Mesenchymal stem cell (in vitro differentiated cells and primary cell): ENCODE measurements at regions not wholly inside any gene's neighbourhood (a gene's known extent, or its start where the extent isn't known, plus 50 kb on each side); places are given as distances from the start of the nearest gene placed in this dataset.

Source experiments
- DNase-seq: peaks from one replicate; pipeline ENCODE4 v3.0.0-alpha.2; 2013
- H2AFZ ChIP-seq: one replicate; pipeline ENCODE4 v1.6.1; 2013; ENCODE audit warnings: low read depth, mild to moderate bottlenecking, control low read depth, inconsistent platforms, low read length, moderate library complexity
- H2AK5ac ChIP-seq: 2 replicates; pipeline ENCODE4 v1.6.1; 2013; ENCODE audit warnings: low read length, moderate library complexity, mild to moderate bottlenecking, inconsistent platforms; ENCODE audit not compliant: severe bottlenecking
- H2BK120ac ChIP-seq: one replicate; pipeline ENCODE4 v1.6.1; 2013; ENCODE audit warnings: low read depth, mild to moderate bottlenecking, inconsistent platforms, low read length, moderate library complexity
- H2BK12ac ChIP-seq, 2 experiments: one replicate each; pipeline ENCODE4 v1.6.1; 2013; ENCODE audit warnings: inconsistent platforms in 2 of 2, low read length in 2 of 2, mild to moderate bottlenecking in 2 of 2, moderate library complexity in 2 of 2, control low read depth in 1 of 2
- H2BK15ac ChIP-seq: one replicate; pipeline ENCODE4 v1.6.1; 2013; ENCODE audit warnings: mild to moderate bottlenecking, low read depth, inconsistent platforms; ENCODE audit not compliant: poor library complexity, severe bottlenecking
- H2BK5ac ChIP-seq: 2 replicates; pipeline ENCODE4 v1.6.1; 2013; ENCODE audit warnings: low read depth, mild to moderate bottlenecking, low read length, control low read depth, inconsistent platforms; ENCODE audit not compliant: poor library complexity, severe bottlenecking
- H3K14ac ChIP-seq, 2 experiments: one replicate each; pipeline ENCODE4 v1.6.1; 2013; ENCODE audit warnings: inconsistent platforms in 2 of 2, low read length in 2 of 2, control low read depth in 1 of 2, mild to moderate bottlenecking in 1 of 2, moderate library complexity in 1 of 2
- H3K18ac ChIP-seq, 2 experiments: one replicate each; pipeline ENCODE4 v1.6.1; 2013; ENCODE audit warnings: inconsistent platforms in 2 of 2, low read length in 2 of 2, control low read depth in 1 of 2, low read depth in 1 of 2, mild to moderate bottlenecking in 1 of 2
- H3K23ac ChIP-seq, 2 experiments: one replicate each; pipeline ENCODE4 v1.6.1; 2013; ENCODE audit warnings: inconsistent platforms in 2 of 2, low read length in 2 of 2, mild to moderate bottlenecking in 2 of 2, moderate library complexity in 2 of 2, control low read depth in 1 of 2
- H3K27ac ChIP-seq: 2 replicates; pipeline ENCODE4 v1.5.1; 2013; ENCODE audit warnings: mild to moderate bottlenecking, moderate library complexity, low read length, control low read depth, inconsistent platforms; ENCODE audit not compliant: poor library complexity, severe bottlenecking
- H3K27me3 ChIP-seq, 2 experiments: 2 replicates each; pipeline versions ENCODE4 v1.6.1 to v1.7.0; 2013; ENCODE audit warnings: low read length in 2 of 2, mild to moderate bottlenecking in 2 of 2, moderate library complexity in 2 of 2, control low read depth in 1 of 2, inconsistent platforms in 1 of 2; ENCODE audit not compliant: control insufficient read depth in 1 of 2, insufficient read depth in 1 of 2
- H3K36me3 ChIP-seq, 2 experiments: 2 replicates each; pipeline versions ENCODE4 v1.6.1 to v1.7.0; 2013; ENCODE audit warnings: low read length in 2 of 2, control low read depth in 1 of 2, inconsistent platforms in 1 of 2, low read depth in 1 of 2, mild to moderate bottlenecking in 1 of 2; ENCODE audit not compliant: insufficient read depth in 2 of 2, control insufficient read depth in 1 of 2
- H3K4ac ChIP-seq, 2 experiments: one replicate each; pipeline ENCODE4 v1.6.1; 2013; ENCODE audit warnings: inconsistent platforms in 2 of 2, low read length in 2 of 2, mild to moderate bottlenecking in 2 of 2, moderate library complexity in 2 of 2, control low read depth in 1 of 2, low read depth in 1 of 2
- H3K4me1 ChIP-seq: 2 replicates; pipeline ENCODE4 v1.6.1; 2013; ENCODE audit warnings: low read depth, low read length, control low read depth; ENCODE audit not compliant: control insufficient read depth, insufficient read depth
- H3K4me2 ChIP-seq: 2 replicates; pipeline ENCODE4 v1.6.1; 2013; ENCODE audit warnings: low read length, mild to moderate bottlenecking, inconsistent platforms; ENCODE audit not compliant: poor library complexity, severe bottlenecking
- H3K4me3 ChIP-seq, 2 experiments: 2 replicates each; pipeline versions ENCODE4 v1.5.1 to v1.7.0; 2013; ENCODE audit warnings: low read length in 2 of 2, mild to moderate bottlenecking in 2 of 2, control low read depth in 1 of 2, low read depth in 1 of 2; ENCODE audit not compliant: insufficient read depth in 1 of 2
- H3K79me1 ChIP-seq: replicated peaks from 2 replicates; pipeline ENCODE4 v1.6.1; 2013; ENCODE audit warnings: mild to moderate bottlenecking, control low read depth, low read length, inconsistent platforms; ENCODE audit not compliant: poor library complexity, severe bottlenecking
- H3K9ac ChIP-seq: 2 replicates; pipeline ENCODE4 v1.7.0; 2013; ENCODE audit warnings: mild to moderate bottlenecking, low read length, moderate library complexity
- H3K9me3 ChIP-seq: 2 replicates; pipeline ENCODE4 v1.7.0; 2013; ENCODE audit warnings: mild to moderate bottlenecking, low read length; ENCODE audit not compliant: control insufficient read depth
- H4K8ac ChIP-seq: one replicate; pipeline ENCODE4 v1.6.1; 2013; ENCODE audit warnings: inconsistent platforms, mild to moderate bottlenecking, low read length, moderate library complexity
- H4K91ac ChIP-seq: one replicate; pipeline ENCODE4 v1.6.1; 2013; ENCODE audit warnings: mild to moderate bottlenecking, low read length, inconsistent platforms
- WGBS: methylation state at CpG from one replicate; pipeline ENCODE4 v1.1.7; 2013; ENCODE audit warnings: mixed read lengths; 5-methylcytosine and 5-hydroxymethylcytosine counted together

DNA sequence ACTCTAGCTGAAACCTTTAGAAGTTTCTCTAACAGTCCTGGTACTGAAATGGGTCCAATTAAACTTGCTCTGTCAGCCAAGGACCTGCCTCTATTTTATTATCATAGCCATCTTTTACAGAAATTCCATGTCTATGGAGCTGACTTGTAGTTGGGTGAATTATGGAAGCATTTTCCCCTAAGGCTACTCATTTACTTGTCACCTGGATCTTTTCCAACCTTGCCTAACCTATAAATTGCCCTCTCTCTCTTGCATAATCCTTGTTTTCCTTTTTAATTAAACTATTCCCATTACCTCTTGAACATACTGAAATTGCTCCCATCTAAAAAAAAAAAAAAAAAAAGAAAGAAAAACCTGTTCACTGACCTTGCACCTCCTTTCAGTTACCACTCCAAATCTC is 74.6 kb upstream of the DOK6 start:
- DNase-seq, result no peak
- Histone ChIP-seq H2BK5ac (peak overlapping the region; percentile 8), H4K8ac (no peak overlapping the region), H3K9ac (no peak overlapping the region), H3K4me3 (no peak overlapping the region), H3K4ac (no peak overlapping the region), H3K4me1 (no peaks in the 10 kb centered on the region), H3K14ac (no peak overlapping the region), H3K36me3 (no peaks in the 10 kb centered on the region), H3K9me3 (no peaks in the 10 kb centered on the region), H3K4me2 (no peak overlapping the region), H3K27ac (no peak overlapping the region), H2BK12ac (no peak overlapping the region), H4K91ac (no peak overlapping the region), H3K79me1 (no peaks in the 10 kb centered on the region), H2BK120ac (no peak overlapping the region), H2AFZ (no peak overlapping the region), H3K23ac (no peak overlapping the region), H3K18ac (no peak overlapping the region), H2BK15ac (no peak overlapping the region), H2AK5ac (no peak overlapping the region), H3K27me3 (no peaks in the 10 kb centered on the region)

DNA sequence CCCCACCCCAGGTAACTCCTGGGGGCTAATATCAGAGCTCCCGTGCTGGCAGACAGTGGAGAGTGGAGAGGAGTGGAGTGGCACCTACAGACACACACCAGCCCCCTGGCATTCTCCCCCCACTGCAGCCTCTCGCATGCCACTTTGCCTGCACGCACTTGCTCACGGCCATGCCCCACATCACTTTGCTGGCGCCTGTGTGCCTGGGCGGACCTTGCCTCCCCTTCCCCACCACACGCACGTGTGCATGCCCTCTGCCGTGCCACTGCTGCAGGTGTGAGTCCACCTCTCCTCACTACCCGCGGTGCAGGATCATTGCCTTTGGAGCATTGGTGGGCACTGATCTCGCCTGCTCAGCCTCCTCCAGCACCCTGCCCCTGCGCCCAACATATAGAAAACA is 72.6 kb upstream of the DOK6 start:
- Histone ChIP-seq H3K36me3 (no peaks in the 10 kb centered on the region), H3K4me1 (no peaks in the 10 kb centered on the region), H3K23ac (no peak overlapping the region), H3K79me1 (no peaks in the 10 kb centered on the region), H2BK15ac (no peak overlapping the region), H3K4me2 (no peak overlapping the region), H3K27ac (no peak overlapping the region), H2AFZ (no peak overlapping the region), H2BK5ac (no peak overlapping the region), H3K9ac (no peak overlapping the region), H3K27me3 (no peaks in the 10 kb centered on the region), H4K8ac (no peak overlapping the region), H3K14ac (no peak overlapping the region), H3K4me3 (no peak overlapping the region), H2BK12ac (no peak overlapping the region), H2AK5ac (no peak overlapping the region), H3K4ac (no peak overlapping the region), H4K91ac (peak overlapping the region; percentile 43), H3K9me3 (no peaks in the 10 kb centered on the region), H3K18ac (no peak overlapping the region), H2BK120ac (no peak overlapping the region)
- 85% methylated on average over 12 of the region's 13 CpGs for WGBS
- DNase-seq, result no peak

DNA sequence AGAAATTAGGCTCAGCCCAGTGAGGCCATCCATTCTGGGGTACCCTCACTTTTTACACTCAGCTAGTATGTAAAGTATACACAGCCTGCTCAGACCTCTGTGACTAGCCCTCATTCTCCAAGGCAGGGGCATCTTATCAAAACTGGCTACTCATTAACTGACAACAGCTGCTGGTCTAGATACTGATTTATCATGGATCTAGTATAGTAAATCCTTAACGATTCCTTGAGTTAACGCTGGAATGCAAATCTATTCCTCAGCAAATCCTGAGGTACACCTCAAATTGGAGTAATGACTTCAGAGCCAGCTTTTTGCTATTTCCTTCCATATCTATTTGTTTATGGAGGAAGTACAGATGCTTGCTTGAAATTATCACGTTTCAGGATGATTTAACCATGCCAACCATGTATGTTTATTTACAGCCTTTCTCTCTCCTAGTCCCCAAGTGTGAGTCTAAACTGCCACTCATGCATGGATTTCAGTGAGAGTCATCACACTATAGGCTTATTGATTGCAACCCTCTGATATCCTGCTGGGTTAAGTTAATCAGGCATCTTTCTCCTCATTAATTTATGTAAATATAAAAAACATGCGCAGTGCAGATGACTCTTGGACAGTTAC is 70.2 kb upstream of the DOK6 start:
- Histone ChIP-seq H3K9me3 (no peaks in the 10 kb centered on the region), H3K27me3 (no peaks in the 10 kb centered on the region), H3K27ac (no peak overlapping the region), H3K23ac (no peak overlapping the region), H3K79me1 (no peaks in the 10 kb centered on the region), H4K8ac (no peak overlapping the region), H3K4me3 (no peak overlapping the region), H2BK12ac (no peak overlapping the region), H3K36me3 (no peaks in the 10 kb centered on the region), H3K4me2 (no peak overlapping the region), H2BK5ac (no peak overlapping the region), H3K9ac (no peak overlapping the region), H2BK15ac (no peak overlapping the region), H3K4me1 (no peaks in the 10 kb centered on the region), H3K14ac (no peak overlapping the region), H3K18ac (no peak overlapping the region), H3K4ac (no peak overlapping the region), H2AFZ (no peak overlapping the region), H4K91ac (no peak overlapping the region), H2AK5ac (no peak overlapping the region), H2BK120ac (no peak overlapping the region)
- DNase-seq, result no peak
- WGBS, result 85% methylated on average over 3 of the region's 4 CpGs

DNA sequence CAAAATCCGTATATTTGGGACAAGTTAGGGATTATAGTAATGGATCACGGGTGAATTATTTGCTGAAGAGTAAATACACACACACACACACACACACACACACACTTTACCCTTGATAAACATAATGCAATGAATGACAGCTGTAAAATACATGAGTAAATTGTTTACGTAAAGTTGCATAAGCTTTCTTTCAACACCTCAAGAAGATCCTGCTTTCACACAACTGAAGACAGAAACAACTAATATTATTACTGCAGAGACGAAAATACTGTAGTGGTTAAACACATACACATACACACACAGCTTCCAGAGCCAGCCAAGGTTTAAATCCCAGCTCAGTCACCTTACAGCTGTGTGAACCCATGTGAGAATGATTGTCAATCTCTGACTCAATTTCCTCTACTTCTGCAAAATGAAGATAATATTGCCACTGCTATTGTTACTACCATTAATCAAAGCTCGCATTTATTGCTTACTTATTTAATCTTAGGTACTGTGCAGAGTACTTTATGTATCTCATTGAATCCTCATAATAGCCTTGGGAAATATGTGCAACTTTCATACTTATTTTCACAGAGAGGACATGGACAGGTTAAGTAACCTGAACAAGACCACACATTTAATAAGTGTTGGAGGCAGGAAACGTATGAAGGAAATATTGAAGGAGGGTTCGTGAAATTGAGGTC is 50.6 kb upstream of the DOK6 start:
- no peak overlapping the region for H4K91ac ChIP-seq
- H3K4me3 ChIP-seq, result no peak overlapping the region
- H2BK5ac ChIP-seq, result no peak overlapping the region
- no peak overlapping the region for H3K27ac ChIP-seq
- H3K9ac ChIP-seq, result no peak overlapping the region
- H3K18ac ChIP-seq, result no peak overlapping the region
- H3K36me3 ChIP-seq, result no peaks in the 10 kb centered on the region
- H3K23ac ChIP-seq, result no peak overlapping the region
- no peaks in the 10 kb centered on the region for H3K27me3 ChIP-seq
- DNase-seq, result no peak
- H3K14ac ChIP-seq, result no peak overlapping the region
- H4K8ac ChIP-seq, result no peak overlapping the region
- H3K4ac ChIP-seq, result no peak overlapping the region
- H3K4me2 ChIP-seq, result no peak overlapping the region
- H2AK5ac ChIP-seq, result no peak overlapping the region
- no peak overlapping the region for H2AFZ ChIP-seq
- H3K79me1 ChIP-seq, result no peaks in the 10 kb centered on the region
- H2BK12ac ChIP-seq, result no peak overlapping the region
- peaks cover 11% of the 10 kb centered on the region for H3K9me3 ChIP-seq
- no peak overlapping the region for H2BK15ac ChIP-seq
- 83% methylated on average over 4 of the region's 7 CpGs for whole genome bisulfite sequencing
- no peak overlapping the region for H2BK120ac ChIP-seq
- no peaks in the 10 kb centered on the region for H3K4me1 ChIP-seq
